GM12875 (cell line): ENCODE measurements at regions not wholly inside any gene's neighbourhood (a gene's known extent, or its start where the extent isn't known, plus 50 kb on each side); places are given as distances from the start of the nearest gene placed in this dataset.

Source experiments
- H3K4me3 ChIP-seq: one replicate; pipeline ENCODE4 v1.5.1; 2011; ENCODE audit warnings: low read depth, low read length, control low read depth
- CTCF ChIP-seq: IDR thresholded peaks from 2 replicates; pipeline ENCODE4 v1.5.1; 2011; ENCODE audit warnings: low read depth, mild to moderate bottlenecking, control low read depth, inconsistent platforms, low read length, moderate library complexity, borderline replicate concordance; ENCODE audit not compliant: insufficient read depth

DNA sequence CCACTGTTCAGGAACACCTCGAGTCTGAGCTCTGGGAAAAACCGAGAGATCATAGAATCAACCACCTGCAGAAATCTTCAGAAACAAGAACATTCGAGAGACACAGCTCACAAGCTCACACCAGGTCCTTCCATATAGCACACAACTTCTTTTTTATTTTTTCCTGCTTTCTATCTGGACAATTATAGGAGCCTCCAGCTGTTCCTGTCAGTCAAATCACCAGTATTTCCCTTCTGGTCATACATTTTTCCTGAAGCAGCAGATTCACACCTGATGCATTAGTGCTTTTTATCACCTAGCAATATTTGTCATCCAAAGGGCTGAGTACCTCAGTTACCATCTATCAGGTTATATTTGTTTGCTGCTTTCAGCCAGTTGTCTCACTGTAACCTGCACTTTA lies 323.5 kb downstream of the FOXO1 start:
- H3K4me3 ChIP-seq: no peak overlapping the region
- TF ChIP-seq CTCF: no peak

DNA sequence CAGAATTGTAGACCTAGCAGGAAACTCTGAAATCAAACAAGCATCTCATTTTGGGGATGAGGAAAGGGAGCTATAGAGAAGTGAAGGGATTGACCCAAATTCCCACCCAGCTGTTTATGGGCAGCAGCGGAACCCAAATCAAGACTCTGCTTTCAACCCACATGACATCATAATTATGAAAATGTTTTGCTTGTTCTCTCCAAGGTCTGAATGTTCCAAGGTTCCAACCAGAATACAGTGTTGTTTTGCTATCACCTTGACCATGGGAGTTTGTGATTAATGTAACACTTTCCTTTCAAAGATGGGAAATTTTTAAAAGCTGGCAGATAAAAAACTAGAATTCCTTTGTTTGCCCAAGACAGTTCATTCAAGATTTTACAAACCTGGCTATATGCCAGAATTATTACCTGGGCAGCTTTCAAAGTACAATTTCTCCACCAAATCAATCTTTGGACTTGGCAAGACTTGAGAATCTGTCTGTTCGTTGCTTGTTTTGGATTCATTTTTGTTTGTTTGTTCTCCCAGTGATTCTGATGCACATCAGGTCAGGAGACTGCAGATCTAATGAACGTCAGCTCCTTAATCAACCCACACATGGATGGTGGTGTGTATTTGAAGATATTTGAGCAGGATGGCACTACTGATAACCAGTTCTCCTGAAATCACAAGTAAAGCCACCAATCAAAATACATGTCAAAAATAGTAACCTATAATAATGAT lies 322.7 kb downstream of the FOXO1 start:
- H3K4me3 ChIP-seq: no peak overlapping the region
- no peak for TF ChIP-seq CTCF

GRCh38 chr13:40344270-40345148 lies 321.9 kb downstream of the FOXO1 start:
- no peak for TF ChIP-seq CTCF
- no peak overlapping the region for H3K4me3 ChIP-seq

DNA sequence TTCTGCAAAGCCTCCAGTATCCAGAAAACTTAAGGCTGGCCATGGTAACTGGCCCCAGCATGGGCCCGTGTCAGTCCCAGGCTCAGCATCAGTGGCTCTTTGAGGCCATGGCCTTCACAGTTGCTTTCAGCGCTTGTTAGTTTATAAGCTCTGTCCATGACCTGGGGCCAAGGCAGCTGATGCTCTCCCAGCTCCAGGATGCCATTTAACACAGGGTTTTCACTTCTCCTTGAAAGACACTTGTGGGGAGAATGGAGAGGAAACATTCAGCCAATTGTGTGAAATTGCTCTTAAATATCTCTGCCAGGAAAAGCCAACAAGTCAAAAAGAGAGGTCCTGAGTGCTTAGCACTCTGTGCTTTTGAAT lies 321.3 kb downstream of the FOXO1 start:
- TF ChIP-seq CTCF: no peak
- H3K4me3 ChIP-seq: no peak overlapping the region

- TF ChIP-seq CTCF: no peak
- no peak overlapping the region for H3K4me3 ChIP-seq
These were observed 320.6 kb downstream of the FOXO1 start for GRCh38 chr13:40345654-40346372.

- no peak overlapping the region for H3K4me3 ChIP-seq
- no peak for TF ChIP-seq CTCF
These were observed 319.8 kb downstream of the FOXO1 start for GRCh38 chr13:40346592-40346991.
